Activated CD4-positive, alpha-beta T cell treated with anti-CD3 and anti-CD28 coated beads, Interleukin-2, amount 50 U/mL, for 48 hours (primary cell): ENCODE measurements at regions not wholly inside any gene's neighbourhood (a gene's known extent, or its start where the extent isn't known, plus 50 kb on each side); places are given as distances from the start of the nearest gene placed in this dataset.

ENCODE experiments used
- DNase-seq, 2 experiments: peaks; one replicate each; pipeline ENCODE4 v3.0.0-alpha.2; 2020

DNA sequence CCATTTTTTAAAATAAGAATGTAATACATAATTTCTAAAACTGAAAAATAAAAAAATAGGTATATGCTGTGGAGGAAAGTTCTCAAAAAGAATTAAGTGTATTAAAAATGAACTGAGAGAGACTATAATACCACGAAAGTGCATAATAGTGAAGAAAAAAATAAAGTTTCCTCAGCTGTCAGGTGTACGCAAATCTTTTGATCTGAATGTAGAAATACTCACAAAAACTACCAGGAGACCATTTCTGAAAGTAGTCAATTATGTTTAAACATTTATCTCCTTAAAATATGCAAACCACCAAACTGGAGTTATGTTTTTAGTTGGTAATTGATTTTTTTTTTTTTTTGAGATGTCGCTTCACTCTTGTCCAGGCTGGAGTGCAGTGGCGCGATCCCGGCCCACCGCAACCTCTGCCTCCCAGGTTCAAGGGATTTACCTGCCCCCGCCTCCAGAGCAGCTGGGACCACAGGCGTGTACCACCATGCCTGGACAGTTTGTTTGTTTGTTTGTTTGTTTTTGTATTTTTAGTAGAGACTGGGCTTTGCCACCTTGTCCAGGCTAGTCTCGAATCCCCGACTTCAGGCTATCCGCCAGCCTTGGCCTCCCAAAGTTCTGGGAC is 1169.2 kb upstream of the B3GALT2 start:
- DNase-seq = no peak

DNA sequence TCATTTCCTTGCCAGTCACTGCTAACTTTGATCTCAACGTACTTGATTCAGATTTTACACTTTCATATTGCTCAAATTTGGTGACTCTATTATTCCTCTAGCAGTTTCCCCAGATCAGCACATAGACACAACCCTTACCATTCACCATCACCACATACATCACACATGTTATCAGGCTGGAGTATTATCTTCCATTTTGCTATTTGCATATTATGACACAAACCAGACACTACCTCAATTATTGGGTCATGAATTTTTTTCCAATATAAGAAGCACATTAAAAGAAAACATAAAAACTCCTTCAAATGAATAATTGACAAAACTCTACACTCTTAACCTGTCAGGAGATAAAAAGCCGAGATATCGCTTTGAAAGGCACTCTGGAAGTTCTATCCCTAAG is 1166.7 kb upstream of the B3GALT2 start:
- DNase-seq = no peak

DNA sequence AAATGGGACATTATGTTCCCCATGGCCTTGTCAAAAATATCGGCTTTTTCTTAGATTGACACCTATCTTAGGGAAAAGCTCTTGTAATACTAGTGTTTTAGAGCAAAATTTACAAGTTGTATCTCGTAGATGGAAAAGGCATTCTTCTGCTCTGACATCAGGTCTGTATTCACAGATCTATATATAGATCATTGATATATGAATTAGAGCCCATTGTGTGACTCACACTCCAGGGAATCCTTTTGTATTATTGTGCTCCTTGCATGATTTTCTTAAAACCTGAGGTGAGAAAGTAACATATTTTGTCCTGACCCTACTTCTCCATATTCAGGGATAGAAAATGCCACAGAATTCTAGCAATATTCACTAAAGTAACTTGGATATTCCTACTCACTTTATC is 1160.8 kb upstream of the B3GALT2 start:
- DNase-seq = no peak

GRCh38 chr1:194342484-194343262 is 1156.3 kb upstream of the B3GALT2 start:
- DNase-seq = no peak

DNA sequence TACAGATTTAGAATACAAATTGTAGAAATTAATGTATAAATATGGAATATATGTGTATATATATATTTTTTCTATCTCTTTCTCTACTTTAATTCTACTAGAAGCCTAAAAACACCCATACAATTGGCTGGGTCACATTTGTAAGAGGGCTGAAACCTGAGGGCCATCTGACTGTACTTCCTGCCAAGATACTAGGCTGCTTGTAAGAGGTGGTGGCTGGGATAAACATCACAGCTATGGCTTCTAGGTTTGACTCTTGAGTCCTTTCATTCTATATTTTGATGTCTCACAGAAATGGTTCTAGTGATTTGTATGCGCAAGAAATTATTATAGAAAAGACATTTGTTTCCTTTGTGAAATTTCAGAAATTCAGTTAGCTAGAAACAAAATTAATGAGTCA is 1155.2 kb upstream of the B3GALT2 start:
- DNase-seq = no peak

GRCh38 chr1:194339471-194339870 is 1153.1 kb upstream of the B3GALT2 start:
- no peak for DNase-seq

DNA sequence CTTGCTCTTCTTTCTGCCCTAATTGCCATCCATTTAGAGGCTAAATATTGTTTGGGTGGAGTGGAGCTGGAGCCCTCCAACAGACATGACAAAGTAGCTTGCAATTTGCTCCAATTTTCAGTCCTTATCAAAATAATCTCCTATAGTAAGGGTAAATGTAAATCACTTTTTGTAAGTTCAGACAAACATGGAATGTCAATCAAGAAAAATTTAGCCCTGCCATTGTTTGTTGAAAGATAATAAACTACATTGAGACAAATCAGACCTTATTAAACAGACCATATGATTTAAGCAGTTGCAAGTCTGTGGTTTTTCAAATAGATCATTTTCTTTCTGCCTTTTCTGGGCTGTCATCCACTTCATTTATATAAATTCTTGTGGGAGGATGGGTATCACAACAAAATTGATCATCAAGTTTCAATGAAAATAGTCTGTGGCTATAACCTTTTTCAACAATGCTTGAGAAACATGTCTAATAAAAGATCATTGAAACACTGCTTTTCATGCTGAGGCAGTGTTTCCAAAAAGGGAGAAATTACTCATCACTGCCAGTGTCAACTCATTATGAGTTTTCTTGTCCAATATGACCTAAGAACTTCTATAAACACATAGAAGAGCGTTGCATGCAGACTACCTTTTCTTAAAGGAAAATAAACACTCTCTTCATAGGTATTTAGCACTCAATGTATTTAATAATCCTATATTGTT is 1152.0 kb upstream of the B3GALT2 start:
- no peak for DNase-seq

GRCh38 chr1:194333240-194333639 is 1146.8 kb upstream of the B3GALT2 start:
- DNase-seq = no peak

GRCh38 chr1:194331758-194332157 is 1145.3 kb upstream of the B3GALT2 start:
- no peak for DNase-seq

DNA sequence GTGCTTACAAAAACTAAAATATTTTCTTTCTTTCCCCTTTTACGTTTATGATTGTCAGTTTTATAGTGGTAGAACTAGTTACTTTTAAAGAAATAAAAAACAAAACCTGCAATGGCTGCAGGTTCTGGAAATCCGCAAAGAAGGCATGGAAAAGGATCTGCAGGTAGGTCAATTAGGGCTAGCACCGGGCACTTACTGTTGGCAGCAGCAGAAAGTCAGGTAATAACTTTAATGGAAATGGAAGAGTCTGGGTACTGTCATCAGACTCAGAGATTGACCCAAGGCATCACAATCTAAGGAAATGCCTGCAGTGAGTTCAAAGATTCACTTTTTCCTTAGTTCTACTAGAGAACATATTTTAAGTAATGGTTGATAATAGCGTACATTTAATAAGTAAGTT is 1136.3 kb upstream of the B3GALT2 start:
- no peak for DNase-seq

DNA sequence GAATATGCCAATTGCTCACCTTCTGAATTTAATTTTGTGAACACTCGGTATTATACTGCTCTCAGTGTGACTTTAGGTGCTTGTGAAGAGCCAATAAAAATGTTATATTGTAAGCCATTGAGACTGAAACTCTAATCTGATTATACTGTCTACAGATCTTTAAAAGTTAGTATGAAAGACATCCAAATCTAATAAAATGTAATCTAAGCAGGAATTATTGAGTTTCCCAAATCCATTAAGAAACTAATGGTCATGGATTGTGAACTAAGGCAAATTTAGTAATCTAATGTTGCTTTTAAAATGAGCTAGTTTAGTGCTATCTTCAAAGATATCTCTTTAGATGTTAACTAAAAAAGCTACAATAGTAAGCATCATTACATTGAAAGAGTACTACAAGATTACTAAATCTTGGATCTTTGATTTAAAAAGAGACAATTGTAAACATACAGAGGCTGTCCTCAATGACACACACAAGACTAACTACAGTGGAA is 1132.4 kb upstream of the B3GALT2 start:
- DNase-seq = no peak

DNA sequence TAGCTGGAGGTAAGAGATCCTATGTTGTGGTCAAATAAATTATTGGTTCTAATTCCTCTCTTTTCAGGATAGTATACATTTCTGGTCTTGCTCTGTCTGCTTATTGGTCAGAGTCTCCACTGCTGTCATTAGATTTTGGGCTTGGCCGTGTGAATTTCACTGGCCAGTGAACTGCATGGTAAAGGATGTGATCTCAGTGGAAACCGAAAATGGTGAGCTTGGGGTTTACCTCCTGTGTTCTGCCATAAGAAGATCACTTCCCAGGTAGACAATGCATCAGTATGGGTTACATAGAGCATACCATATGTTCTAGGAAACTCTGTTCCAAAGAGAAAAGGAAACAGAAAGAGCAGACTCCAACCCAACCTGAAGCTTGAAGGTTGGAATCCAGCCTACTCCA is 1123.3 kb upstream of the B3GALT2 start:
- no peak for DNase-seq

GRCh38 chr1:194309269-194309668 is 1122.9 kb upstream of the B3GALT2 start:
- DNase-seq = no peak

GRCh38 chr1:194300776-194301175 is 1114.4 kb upstream of the B3GALT2 start:
- no peak for DNase-seq

GRCh38 chr1:194300340-194300739 is 1113.9 kb upstream of the B3GALT2 start:
- DNase-seq = no peak

DNA sequence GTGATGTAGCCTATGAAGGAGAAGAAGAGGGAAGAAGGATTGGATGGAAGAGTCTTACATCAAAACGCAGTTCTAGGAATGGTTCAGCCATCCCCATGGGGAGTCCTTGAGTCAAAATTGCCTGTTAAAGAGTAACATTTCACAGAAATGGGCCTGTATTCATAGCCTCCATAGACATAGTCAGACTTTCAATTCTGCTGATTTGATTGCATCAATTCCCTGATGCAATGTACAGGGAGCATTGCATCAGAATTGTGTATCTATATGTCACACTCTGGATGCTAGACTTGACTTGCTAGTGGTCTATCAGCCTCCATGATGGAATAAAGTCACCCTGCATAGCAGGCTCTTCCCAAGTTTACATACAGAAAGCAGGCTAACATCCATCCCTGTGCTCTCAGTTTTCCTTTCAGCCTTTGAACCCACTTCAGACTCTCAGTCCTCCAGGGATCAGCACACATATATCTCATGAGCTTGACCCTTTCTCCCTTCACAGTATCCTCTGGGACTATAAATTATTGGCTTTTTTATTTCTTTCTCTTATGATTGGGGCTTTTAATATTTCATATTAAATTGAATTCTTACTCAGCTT is 1111.7 kb upstream of the B3GALT2 start:
- DNase-seq = no peak

DNA sequence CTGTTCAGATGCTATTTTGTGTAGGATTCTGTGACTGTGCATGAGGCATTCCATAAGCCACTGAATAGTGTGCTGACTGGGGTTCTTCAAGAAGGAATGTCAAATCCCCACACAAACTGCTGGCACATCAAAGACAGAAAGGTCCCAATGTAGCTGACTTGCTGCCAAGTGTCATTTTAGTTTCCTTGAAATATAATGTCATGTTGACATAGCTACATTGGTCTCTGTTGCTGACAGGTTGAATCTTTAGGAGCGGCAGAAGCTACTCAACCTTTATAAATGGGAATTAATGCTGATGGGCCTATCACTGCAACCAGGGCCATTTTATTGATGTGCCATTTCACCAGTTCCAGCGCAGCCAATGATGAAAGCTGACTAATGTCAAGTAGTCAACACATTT is 1110.7 kb upstream of the B3GALT2 start:
- DNase-seq = no peak

- no peak for DNase-seq
Observed at GRCh38 chr1:194296201-194296600, 1109.8 kb upstream of the B3GALT2 start.

DNA sequence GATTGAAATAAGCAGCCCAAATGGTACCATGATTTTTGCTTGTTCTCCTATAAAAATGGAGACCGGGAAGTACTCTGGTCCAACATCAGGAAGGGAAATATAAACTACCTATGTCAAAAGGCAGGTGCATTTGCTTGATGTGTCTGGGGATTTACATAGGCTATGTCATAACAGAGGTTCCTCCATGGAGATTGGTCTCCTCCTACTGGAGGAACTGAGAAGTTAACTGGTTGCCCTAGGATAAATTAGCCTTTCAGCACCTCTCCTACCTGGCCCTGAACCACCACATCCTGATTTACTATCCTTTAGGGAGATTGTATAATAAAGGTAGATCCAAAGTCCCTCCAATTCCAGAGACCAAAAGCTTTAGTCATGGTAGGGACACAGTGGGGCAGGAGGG is 1109.3 kb upstream of the B3GALT2 start:
- no peak for DNase-seq

DNA sequence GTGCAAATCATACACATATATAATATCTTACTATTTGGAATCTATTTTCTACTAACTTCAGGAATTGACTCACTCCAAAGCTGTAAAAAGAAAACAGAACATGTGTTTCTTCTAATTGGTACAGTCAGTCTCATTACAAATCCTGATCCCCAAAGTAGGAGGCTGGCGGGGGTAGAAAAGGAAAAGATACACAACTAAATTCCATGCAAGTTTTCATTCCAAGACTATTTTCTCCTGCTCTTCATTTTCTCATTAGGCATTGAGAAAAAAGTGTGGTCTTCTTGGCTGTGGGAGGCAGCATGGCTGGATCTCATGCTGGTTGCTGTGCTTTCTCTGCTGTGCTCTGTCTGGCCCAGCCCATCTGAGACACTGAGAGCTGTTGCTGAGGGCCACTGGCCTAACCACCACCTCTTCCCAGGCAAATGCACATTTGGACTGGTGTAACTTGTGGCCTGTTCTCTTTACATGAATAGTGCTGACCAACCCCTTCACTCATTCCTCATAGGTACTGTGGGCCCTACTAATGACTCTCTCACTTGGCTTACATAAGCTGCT is 1107.5 kb upstream of the B3GALT2 start:
- DNase-seq = no peak

DNA sequence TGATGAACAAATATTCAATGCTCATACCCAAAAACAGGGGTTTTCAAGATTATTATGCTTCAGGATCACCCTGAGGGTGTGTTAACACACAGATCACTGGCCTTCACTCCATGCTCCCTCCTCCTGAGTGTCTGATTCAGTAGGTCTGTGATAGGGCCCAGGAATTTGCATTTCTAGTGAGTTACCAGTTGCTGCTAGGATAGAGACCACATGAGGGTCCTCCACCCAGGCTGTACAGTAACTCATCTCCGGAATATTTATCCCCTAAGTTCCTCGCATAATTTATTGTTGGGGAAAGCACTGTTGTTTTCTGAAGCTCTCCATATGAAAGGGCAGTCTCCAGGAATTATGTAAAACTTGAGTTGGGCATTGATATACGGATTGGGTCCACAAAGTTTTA is 1106.6 kb upstream of the B3GALT2 start:
- DNase-seq = no peak

DNA sequence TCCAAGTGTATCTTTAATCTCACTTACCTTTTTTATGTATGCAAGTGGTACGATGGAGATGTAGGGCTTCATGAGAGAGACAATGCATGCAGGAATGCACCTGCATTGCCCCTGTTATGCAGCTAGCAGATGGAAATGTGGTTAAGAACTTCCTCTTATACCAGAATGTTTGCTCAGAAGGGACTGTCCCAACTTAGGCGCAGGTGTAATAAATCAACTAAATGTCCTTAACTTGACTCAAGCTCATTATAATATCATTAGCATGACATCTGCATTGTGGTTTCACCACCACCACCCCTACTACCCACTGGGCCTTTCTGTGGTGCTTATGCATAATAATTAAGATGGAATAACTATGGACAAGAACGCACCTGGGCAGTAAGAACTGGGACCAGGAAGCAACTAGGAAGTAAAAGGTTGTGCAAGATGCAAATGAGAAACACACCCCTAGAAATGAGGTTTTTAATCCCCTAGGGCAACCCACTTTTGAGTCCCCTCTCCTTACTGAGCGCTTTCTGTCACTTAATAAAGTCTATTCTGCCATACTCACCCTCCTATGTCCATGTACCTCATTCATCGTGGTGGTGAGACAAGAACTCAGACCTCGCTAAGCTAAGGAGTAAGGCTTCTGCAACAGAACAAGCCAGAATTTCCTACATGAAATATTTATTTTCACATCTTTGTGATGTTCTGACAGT is 1103.3 kb upstream of the B3GALT2 start:
- DNase-seq = peak; percentile 30 to 45

- no peak for DNase-seq
Observed at GRCh38 chr1:194288238-194288637, 1101.8 kb upstream of the B3GALT2 start.
